HG02610 (cell line): ENCODE measurements at regions not wholly inside any gene's neighbourhood (a gene's known extent, or its start where the extent isn't known, plus 50 kb on each side); places are given as distances from the start of the nearest gene placed in this dataset.

ENCODE experiments used
- ATAC-seq: cut with Tn5 transposase; IDR thresholded peaks from one replicate; pipeline ENCODE4 v1.9.1; 2021; ENCODE audit warnings: mild to moderate bottlenecking, moderate library complexity; ENCODE audit not compliant: unreplicated experiment

GRCh38 chr4:43242606-43243005 lies 350.1 kb downstream of the GRXCR1 start:
- no peak for ATAC-seq

- ATAC-seq, result no peak
Measured at GRCh38 chr4:43243433-43244116, 351.1 kb downstream of the GRXCR1 start.

- peak; percentile 99 for ATAC-seq
Measured at GRCh38 chr4:43244688-43245382, 352.3 kb downstream of the GRXCR1 start.

GRCh38 chr4:43251841-43252240 lies 359.3 kb downstream of the GRXCR1 start:
- ATAC-seq, result no peak

GRCh38 chr4:43253541-43253940 lies 361.0 kb downstream of the GRXCR1 start:
- ATAC-seq, result no peak

GRCh38 chr4:43264730-43265129 lies 372.2 kb downstream of the GRXCR1 start:
- ATAC-seq, result no peak

- ATAC-seq, result no peak
Measured at GRCh38 chr4:43271946-43272345, 379.4 kb downstream of the GRXCR1 start.

GRCh38 chr4:43274376-43274775 lies 381.9 kb downstream of the GRXCR1 start:
- ATAC-seq, result no peak

- ATAC-seq, result no peak
Measured at GRCh38 chr4:43275779-43276178, 383.3 kb downstream of the GRXCR1 start.

GRCh38 chr4:43276321-43276720 lies 383.8 kb downstream of the GRXCR1 start:
- no peak for ATAC-seq

- no peak for ATAC-seq
Measured at GRCh38 chr4:43277003-43277402, 384.5 kb downstream of the GRXCR1 start.

- no peak for ATAC-seq
Measured at GRCh38 chr4:43282534-43282933, 390.0 kb downstream of the GRXCR1 start.

- no peak for ATAC-seq
Measured at GRCh38 chr4:43286137-43286536, 393.6 kb downstream of the GRXCR1 start.

GRCh38 chr4:43296946-43297528 lies 404.5 kb downstream of the GRXCR1 start:
- no peak for ATAC-seq

- no peak for ATAC-seq
Measured at GRCh38 chr4:43316813-43317212, 424.3 kb downstream of the GRXCR1 start.

GRCh38 chr4:43325220-43325967 lies 432.9 kb downstream of the GRXCR1 start:
- peak; percentile 44 for ATAC-seq

- no peak for ATAC-seq
Measured at GRCh38 chr4:43330288-43330687, 437.8 kb downstream of the GRXCR1 start.

GRCh38 chr4:43331226-43332051 lies 438.9 kb downstream of the GRXCR1 start:
- ATAC-seq, result no peak

GRCh38 chr4:43332052-43332425 lies 439.5 kb downstream of the GRXCR1 start:
- no peak for ATAC-seq

GRCh38 chr4:43337707-43338106 lies 445.2 kb downstream of the GRXCR1 start:
- ATAC-seq, result no peak

- no peak for ATAC-seq
Measured at GRCh38 chr4:43339435-43339834, 446.9 kb downstream of the GRXCR1 start.
